ENCODE measurements at regions not wholly inside any gene's neighbourhood (a gene's known extent, or its start where the extent isn't known, plus 50 kb on each side); places are given as distances from the start of the nearest gene placed in this dataset.

DNA sequence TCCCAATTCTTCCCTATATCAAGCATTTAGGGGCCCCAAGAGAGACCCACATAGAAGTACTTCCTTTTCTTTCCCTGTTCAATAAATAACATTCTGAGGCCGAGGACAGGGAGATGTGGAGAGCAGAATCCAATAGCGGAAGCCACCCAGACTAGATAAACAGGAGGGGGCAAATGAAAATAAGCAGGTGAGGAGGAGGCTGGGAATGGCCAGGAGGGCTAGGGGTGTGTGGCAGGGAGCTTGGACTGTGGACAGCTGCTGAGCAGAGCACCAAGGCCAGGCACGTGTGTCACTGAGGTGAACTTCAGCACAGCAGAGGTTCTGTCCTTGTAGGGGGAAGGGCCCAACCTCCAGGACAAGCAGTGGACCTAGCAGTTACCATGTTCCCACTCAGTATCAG is 339.2 kb downstream of the FOXA2 start:
- Histone ChIP-seq H3K4me2 (ENCODE audit: low read length) (no peak overlapping the region), H4K20me1 (ENCODE audit: control insufficient read depth, insufficient read depth, low read depth, low read length) (no peaks in the 10 kb centered on the region), H3K9me2 (replicated peaks; ENCODE audit: control insufficient read depth, low read length) (no peaks in the 10 kb centered on the region), H3K36me3 (ENCODE audit: control insufficient read depth, low read length) (no peaks in the 10 kb centered on the region), H3F3A (ENCODE audit: control insufficient read depth, insufficient read depth) (no peaks in the 10 kb centered on the region), H3K4me3 (ENCODE audit: low read length) (no peak overlapping the region), H3K27me3 (ENCODE audit: control insufficient read depth, low read length) (no peaks in the 10 kb centered on the region), H3K4me1 (ENCODE audit: control insufficient read depth, low read length) (no peaks in the 10 kb centered on the region), H3K79me2 (ENCODE audit: control insufficient read depth, low read length) (no peaks in the 10 kb centered on the region), H3K9me3 (ENCODE audit: control insufficient read depth, insufficient read depth, low read length) (no peaks in the 10 kb centered on the region), H3K27ac (ENCODE audit: low read depth, low read length) (no peak overlapping the region)
- TF ChIP-seq, protein P1, sequence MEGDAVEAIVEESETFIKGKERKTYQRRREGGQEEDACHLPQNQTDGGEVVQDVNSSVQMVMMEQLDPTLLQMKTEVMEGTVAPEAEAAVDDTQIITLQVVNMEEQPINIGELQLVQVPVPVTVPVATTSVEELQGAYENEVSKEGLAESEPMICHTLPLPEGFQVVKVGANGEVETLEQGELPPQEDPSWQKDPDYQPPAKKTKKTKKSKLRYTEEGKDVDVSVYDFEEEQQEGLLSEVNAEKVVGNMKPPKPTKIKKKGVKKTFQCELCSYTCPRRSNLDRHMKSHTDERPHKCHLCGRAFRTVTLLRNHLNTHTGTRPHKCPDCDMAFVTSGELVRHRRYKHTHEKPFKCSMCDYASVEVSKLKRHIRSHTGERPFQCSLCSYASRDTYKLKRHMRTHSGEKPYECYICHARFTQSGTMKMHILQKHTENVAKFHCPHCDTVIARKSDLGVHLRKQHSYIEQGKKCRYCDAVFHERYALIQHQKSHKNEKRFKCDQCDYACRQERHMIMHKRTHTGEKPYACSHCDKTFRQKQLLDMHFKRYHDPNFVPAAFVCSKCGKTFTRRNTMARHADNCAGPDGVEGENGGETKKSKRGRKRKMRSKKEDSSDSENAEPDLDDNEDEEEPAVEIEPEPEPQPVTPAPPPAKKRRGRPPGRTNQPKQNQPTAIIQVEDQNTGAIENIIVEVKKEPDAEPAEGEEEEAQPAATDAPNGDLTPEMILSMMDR (IDR thresholded peaks at IDR 0.05; ENCODE audit: low read depth, low read length, poor library complexity, severe bottlenecking) = no peak
- no peak for TF ChIP-seq EZH2phosphoT487 (IDR thresholded peaks at IDR 0.05; ENCODE audit: borderline replicate concordance, low read length)

DNA sequence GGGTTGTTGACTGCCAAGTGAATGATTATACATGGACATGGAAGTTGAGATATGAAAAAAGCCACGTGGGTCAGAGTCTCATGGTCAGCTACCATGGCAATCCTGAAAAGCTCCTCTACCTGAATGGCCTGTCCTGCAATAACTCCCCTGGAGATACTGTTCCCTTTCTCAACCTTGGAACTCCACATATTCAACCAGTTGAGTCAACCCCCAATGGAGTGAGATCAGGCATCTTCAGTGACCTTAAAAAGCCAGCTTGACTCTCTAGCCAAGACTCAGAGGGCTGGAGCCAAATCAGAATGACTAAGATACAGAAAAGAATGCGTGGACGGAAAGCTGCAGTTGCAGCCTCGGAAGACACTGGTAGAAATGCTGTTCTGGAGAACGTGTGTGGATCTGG is 341.3 kb downstream of the FOXA2 start:
- Histone ChIP-seq H3K4me2 (ENCODE audit: low read length) (no peak overlapping the region), H3K27ac (ENCODE audit: low read depth, low read length) (no peak overlapping the region), H3K36me3 (ENCODE audit: control insufficient read depth, low read length) (no peaks in the 10 kb centered on the region), H3K79me2 (ENCODE audit: control insufficient read depth, low read length) (no peaks in the 10 kb centered on the region), H3K9me3 (ENCODE audit: control insufficient read depth, insufficient read depth, low read length) (no peaks in the 10 kb centered on the region), H3K4me3 (ENCODE audit: low read length) (no peak overlapping the region), H3F3A (ENCODE audit: control insufficient read depth, insufficient read depth) (no peaks in the 10 kb centered on the region), H3K4me1 (ENCODE audit: control insufficient read depth, low read length) (no peaks in the 10 kb centered on the region), H3K27me3 (ENCODE audit: control insufficient read depth, low read length) (no peaks in the 10 kb centered on the region), H4K20me1 (ENCODE audit: control insufficient read depth, insufficient read depth, low read depth, low read length) (no peaks in the 10 kb centered on the region), H3K9me2 (replicated peaks; ENCODE audit: control insufficient read depth, low read length) (no peaks in the 10 kb centered on the region)
- TF ChIP-seq, protein P1 (IDR thresholded peaks at IDR 0.05; ENCODE audit: low read depth, low read length, poor library complexity, severe bottlenecking) = no peak
- no peak for TF ChIP-seq EZH2phosphoT487 (IDR thresholded peaks at IDR 0.05; ENCODE audit: borderline replicate concordance, low read length)

DNA sequence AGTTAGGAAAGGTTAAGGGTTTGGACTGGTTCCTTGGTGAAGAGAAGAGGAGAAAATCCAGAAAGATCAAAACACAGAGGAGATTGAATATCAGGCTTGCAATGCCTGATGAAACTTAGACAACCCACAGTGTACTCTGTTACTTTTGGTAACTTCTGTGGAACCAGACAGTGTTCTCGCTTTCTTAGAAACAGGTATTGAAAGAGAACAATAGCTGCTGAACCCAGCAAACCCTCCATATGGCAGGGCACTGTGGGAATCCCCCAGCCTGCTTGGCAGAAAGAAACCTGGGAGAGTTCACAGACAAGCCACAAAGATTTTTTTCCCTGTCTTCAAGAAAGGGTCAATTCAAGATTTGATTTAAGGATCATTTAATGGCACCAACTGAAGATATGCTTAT is 342.8 kb downstream of the FOXA2 start:
- no peaks in the 10 kb centered on the region for H3F3A ChIP-seq (ENCODE audit: control insufficient read depth, insufficient read depth)
- no peaks in the 10 kb centered on the region for H3K27me3 ChIP-seq (ENCODE audit: control insufficient read depth, low read length)
- H3K9me3 ChIP-seq (ENCODE audit: control insufficient read depth, insufficient read depth, low read length) = no peaks in the 10 kb centered on the region
- H3K4me2 ChIP-seq (ENCODE audit: low read length) = no peak overlapping the region
- no peaks in the 10 kb centered on the region for H3K36me3 ChIP-seq (ENCODE audit: control insufficient read depth, low read length)
- TF ChIP-seq EZH2phosphoT487 (IDR thresholded peaks at IDR 0.05; ENCODE audit: borderline replicate concordance, low read length) = no peak
- TF ChIP-seq, protein P1 (IDR thresholded peaks at IDR 0.05; ENCODE audit: low read depth, low read length, poor library complexity, severe bottlenecking) = no peak
- H4K20me1 ChIP-seq (ENCODE audit: control insufficient read depth, insufficient read depth, low read depth, low read length) = no peaks in the 10 kb centered on the region
- H3K79me2 ChIP-seq (ENCODE audit: control insufficient read depth, low read length) = no peaks in the 10 kb centered on the region
- no peaks in the 10 kb centered on the region for H3K9me2 ChIP-seq (replicated peaks; ENCODE audit: control insufficient read depth, low read length)
- no peak overlapping the region for H3K27ac ChIP-seq (ENCODE audit: low read depth, low read length)
- H3K4me3 ChIP-seq (ENCODE audit: low read length) = no peak overlapping the region
- no peaks in the 10 kb centered on the region for H3K4me1 ChIP-seq (ENCODE audit: control insufficient read depth, low read length)

DNA sequence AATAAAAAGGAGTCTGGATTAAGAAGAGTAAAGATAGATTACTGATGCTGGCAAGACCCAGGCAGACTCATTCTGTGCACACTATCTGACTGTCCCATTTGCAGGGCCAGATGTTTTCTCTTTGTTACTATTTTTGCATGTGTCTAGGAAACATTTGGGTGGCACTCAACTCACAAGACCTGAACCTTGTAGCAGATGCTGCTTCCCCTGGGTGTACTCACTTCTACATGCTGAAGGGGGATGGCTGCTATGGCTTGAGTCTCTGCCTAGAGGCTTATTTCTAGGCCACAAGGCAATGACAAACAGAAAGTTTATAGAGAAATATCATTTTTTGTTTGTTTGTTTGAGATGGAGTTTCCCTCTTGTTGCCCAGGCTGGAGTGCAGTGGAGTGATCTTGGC is 351.4 kb downstream of the FOXA2 start:
- no peaks in the 10 kb centered on the region for H3K4me1 ChIP-seq (ENCODE audit: control insufficient read depth, low read length)
- no peaks in the 10 kb centered on the region for H3K79me2 ChIP-seq (ENCODE audit: control insufficient read depth, low read length)
- H3F3A ChIP-seq (ENCODE audit: control insufficient read depth, insufficient read depth) = no peaks in the 10 kb centered on the region
- no peaks in the 10 kb centered on the region for H3K9me3 ChIP-seq (ENCODE audit: control insufficient read depth, insufficient read depth, low read length)
- H3K9me2 ChIP-seq (replicated peaks; ENCODE audit: control insufficient read depth, low read length) = no peaks in the 10 kb centered on the region
- H3K4me3 ChIP-seq (ENCODE audit: low read length) = no peak overlapping the region
- TF ChIP-seq EZH2phosphoT487 (IDR thresholded peaks at IDR 0.05; ENCODE audit: borderline replicate concordance, low read length) = no peak
- TF ChIP-seq, protein P1 (IDR thresholded peaks at IDR 0.05; ENCODE audit: low read depth, low read length, poor library complexity, severe bottlenecking) = no peak
- H3K27me3 ChIP-seq (ENCODE audit: control insufficient read depth, low read length) = no peaks in the 10 kb centered on the region
- H3K4me2 ChIP-seq (ENCODE audit: low read length) = no peak overlapping the region
- no peaks in the 10 kb centered on the region for H3K36me3 ChIP-seq (ENCODE audit: control insufficient read depth, low read length)
- no peak overlapping the region for H3K27ac ChIP-seq (ENCODE audit: low read depth, low read length)
- H4K20me1 ChIP-seq (ENCODE audit: control insufficient read depth, insufficient read depth, low read depth, low read length) = no peaks in the 10 kb centered on the region

Measured in DOHH2 (cell line).